ENCODE measurements at regions not wholly inside any gene's neighbourhood (a gene's known extent, or its start where the extent isn't known, plus 50 kb on each side); places are given as distances from the start of the nearest gene placed in this dataset.
"Not testable (repeated sequence)": the region's sequence is repeated elsewhere in the genome, so short reads cannot be mapped to it uniquely, and the experiment has no call there.

- TF ChIP-seq CTCF (IDR thresholded peaks at IDR 0.05; ENCODE audit: low read depth, low read length): no peak
- no peak for DNase-seq (ENCODE audit: low read depth, low spot score)
- H3K4me3 ChIP-seq (ENCODE audit: low read depth, low read length): no peak overlapping the region
- in situ Hi-C loops (cut with HindIII; ENCODE audit: low sequenced_read_pairs): no loop called here
Observed at GRCh38 chrX:139018436-139018835, 306.9 kb upstream of the FGF13 start.

- no peak overlapping the region for H3K4me3 ChIP-seq (ENCODE audit: low read depth, low read length)
- in situ Hi-C loops (cut with HindIII; ENCODE audit: low sequenced_read_pairs): no loop called here
- TF ChIP-seq CTCF (IDR thresholded peaks at IDR 0.05; ENCODE audit: low read depth, low read length): no peak
- no peak for DNase-seq (ENCODE audit: low read depth, low spot score)
Observed at GRCh38 chrX:139015627-139016026, 304.1 kb upstream of the FGF13 start.

- no peak overlapping the region for H3K4me3 ChIP-seq (ENCODE audit: low read depth, low read length)
- in situ Hi-C loops (cut with HindIII; ENCODE audit: low sequenced_read_pairs): no loop called here
- DNase-seq (ENCODE audit: low read depth, low spot score): no peak
- no peak for TF ChIP-seq CTCF (IDR thresholded peaks at IDR 0.05; ENCODE audit: low read depth, low read length)
Observed at GRCh38 chrX:139008185-139008584, 296.7 kb upstream of the FGF13 start.

- in situ Hi-C loops (cut with HindIII; ENCODE audit: low sequenced_read_pairs); H3K4me3 ChIP-seq (ENCODE audit: low read depth, low read length); DNase-seq (ENCODE audit: low read depth, low spot score): not testable (repeated sequence)
Observed at GRCh38 chrX:139003856-139004527, 292.5 kb upstream of the FGF13 start.

- in situ Hi-C loops (cut with HindIII; ENCODE audit: low sequenced_read_pairs): no loop called here
- no peak overlapping the region for H3K4me3 ChIP-seq (ENCODE audit: low read depth, low read length)
- no peak for TF ChIP-seq CTCF (IDR thresholded peaks at IDR 0.05; ENCODE audit: low read depth, low read length)
- no peak for DNase-seq (ENCODE audit: low read depth, low spot score)
Observed at GRCh38 chrX:139002319-139002718, 290.8 kb upstream of the FGF13 start.

DNA sequence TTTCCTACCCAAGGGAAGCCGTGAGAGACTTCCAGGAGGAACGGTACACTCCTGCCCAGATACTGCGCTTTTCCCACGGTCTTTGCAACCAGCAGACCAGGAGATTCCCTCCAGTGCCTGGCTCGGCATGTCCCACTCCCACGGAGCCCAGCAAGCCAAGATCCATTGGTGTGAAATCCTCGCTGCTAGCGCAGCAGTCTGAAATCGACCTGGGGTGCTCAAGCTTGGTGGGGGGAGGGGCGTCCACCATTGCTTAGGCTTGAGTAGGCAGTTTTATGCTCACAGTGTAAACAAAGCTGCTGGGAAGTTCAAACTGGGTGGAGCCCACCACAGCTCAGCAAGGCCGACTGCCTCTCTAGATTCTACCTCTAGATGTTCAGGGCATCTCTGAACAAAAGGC, 284.8 kb upstream of the FGF13 start:
- no peak for DNase-seq (ENCODE audit: low read depth, low spot score)
- in situ Hi-C loops (cut with HindIII; ENCODE audit: low sequenced_read_pairs): no loop called here
- no peak for TF ChIP-seq CTCF (IDR thresholded peaks at IDR 0.05; ENCODE audit: low read depth, low read length)
- H3K4me3 ChIP-seq (ENCODE audit: low read depth, low read length): no peak overlapping the region

- in situ Hi-C loops (cut with HindIII; ENCODE audit: low sequenced_read_pairs): no loop called here
- no peak for TF ChIP-seq CTCF (IDR thresholded peaks at IDR 0.05; ENCODE audit: low read depth, low read length)
- no peak for DNase-seq (ENCODE audit: low read depth, low spot score)
Observed at GRCh38 chrX:138995458-138995857, 283.9 kb upstream of the FGF13 start.

GRCh38 chrX:138990425-138990824, 278.9 kb upstream of the FGF13 start:
- in situ Hi-C loops (cut with HindIII; ENCODE audit: low sequenced_read_pairs); H3K4me3 ChIP-seq (ENCODE audit: low read depth, low read length); DNase-seq (ENCODE audit: low read depth, low spot score): not testable (repeated sequence)

More at GRCh38 chrX:138995458-138995857, 283.9 kb upstream of the FGF13 start:
- no peak overlapping the region for H3K4me3 ChIP-seq (ENCODE audit: low read depth, low read length)

All from astrocyte of the spinal cord (primary cell).